IPS DF 6.9 (cell line): ENCODE measurements at regions not wholly inside any gene's neighbourhood (a gene's known extent, or its start where the extent isn't known, plus 50 kb on each side); places are given as distances from the start of the nearest gene placed in this dataset.
"Not testable (repeated sequence)": the region's sequence is repeated elsewhere in the genome, so short reads cannot be mapped to it uniquely, and the experiment has no call there.

ENCODE experiments used
- DNase-seq: peaks from one replicate; pipeline ENCODE4 v3.0.0-alpha.2; 2013; ENCODE audit warnings: low read depth, low spot score
- H3K27ac ChIP-seq: one replicate; pipeline ENCODE4 v1.5.1; 2013; ENCODE audit warnings: low read length, control low read depth
- H3K27me3 ChIP-seq: 2 replicates; pipeline ENCODE4 v1.6.1; 2013; ENCODE audit warnings: mild to moderate bottlenecking, low read length; ENCODE audit not compliant: control insufficient read depth, insufficient read depth
- H3K36me3 ChIP-seq: 2 replicates; pipeline ENCODE4 v1.6.1; 2013; ENCODE audit warnings: low read length; ENCODE audit not compliant: control insufficient read depth, insufficient read depth
- H3K4me1 ChIP-seq: 2 replicates; pipeline ENCODE4 v1.6.1; 2013; ENCODE audit warnings: low read length; ENCODE audit not compliant: control insufficient read depth, insufficient read depth
- H3K4me3 ChIP-seq: 2 replicates; pipeline ENCODE4 v1.5.1; 2013; ENCODE audit warnings: mild to moderate bottlenecking, low read length
- H3K9me3 ChIP-seq: 2 replicates; pipeline ENCODE4 v1.6.1; 2013; ENCODE audit warnings: low read length, inconsistent platforms; ENCODE audit not compliant: control insufficient read depth, insufficient read depth
- WGBS: extraction: QIAGEN DNeasy Blood & Tissue Kit; methylation state at CpG from one replicate; pipeline ENCODE4 v1.1.7; 2013; ENCODE audit warnings: mixed read lengths, missing lambda C conversion rate; ENCODE audit not compliant: insufficient read length, insufficient coverage; 5-methylcytosine and 5-hydroxymethylcytosine counted together

GRCh38 chr2:57685032-57685431 is 361.6 kb upstream of the VRK2 start:
- DNase-seq, result no peak
- no CpG with 5 or more reads among the region's 2 CpGs for WGBS
- no peaks in the 10 kb centered on the region for H3K9me3 ChIP-seq
- H3K4me1 ChIP-seq, result no peaks in the 10 kb centered on the region
- H3K36me3 ChIP-seq, result no peaks in the 10 kb centered on the region
- no peak overlapping the region for H3K27ac ChIP-seq
- H3K4me3 ChIP-seq, result no peak overlapping the region
- H3K27me3 ChIP-seq, result no peaks in the 10 kb centered on the region

- H3K9me3 ChIP-seq, result no peaks in the 10 kb centered on the region; the same call in 1 of the 2 replicates
- H3K36me3 ChIP-seq, result no peaks in the 10 kb centered on the region
- no peak overlapping the region for H3K4me3 ChIP-seq
- no peak for DNase-seq
- no peaks in the 10 kb centered on the region for H3K27me3 ChIP-seq
- H3K27ac ChIP-seq, result no peak overlapping the region
- no peaks in the 10 kb centered on the region; the same call in 1 of the 2 replicates for H3K4me1 ChIP-seq
Observed at GRCh38 chr2:57692395-57692794, 354.2 kb upstream of the VRK2 start.

GRCh38 chr2:57693177-57693576 is 353.4 kb upstream of the VRK2 start:
- Histone ChIP-seq H3K27me3 (no peaks in the 10 kb centered on the region), H3K9me3 (no peaks in the 10 kb centered on the region; the same call in 1 of the 2 replicates), H3K4me3 (no peak overlapping the region), H3K36me3 (no peaks in the 10 kb centered on the region), H3K27ac (no peak overlapping the region), H3K4me1 (no peaks in the 10 kb centered on the region; the same call in 1 of the 2 replicates)
- no peak for DNase-seq

- whole genome bisulfite sequencing, result no CpG with 5 or more reads among the region's 2 CpGs
- H3K27ac ChIP-seq, result no peak overlapping the region
Observed at GRCh38 chr2:57693965-57694364, 352.6 kb upstream of the VRK2 start.

GRCh38 chr2:57696016-57696415 is 350.6 kb upstream of the VRK2 start:
- Histone ChIP-seq H3K36me3 (no peaks in the 10 kb centered on the region), H3K27me3 (no peaks in the 10 kb centered on the region), H3K4me3 (no peak overlapping the region), H3K4me1 (peaks cover 2% of the 10 kb centered on the region; the same call in 1 of the 2 replicates), H3K9me3 (no peaks in the 10 kb centered on the region; the same call in 1 of the 2 replicates), H3K27ac (no peak overlapping the region)
- no peak for DNase-seq
- WGBS, result no CpG with 5 or more reads among the region's 4 CpGs

More at GRCh38 chr2:57693965-57694364, 352.6 kb upstream of the VRK2 start:
- DNase-seq, result no peak
- H3K4me3 ChIP-seq, result no peak overlapping the region
- H3K36me3 ChIP-seq, result no peaks in the 10 kb centered on the region
- no peaks in the 10 kb centered on the region; the same call in 1 of the 2 replicates for H3K9me3 ChIP-seq
- no peaks in the 10 kb centered on the region; the same call in 1 of the 2 replicates for H3K4me1 ChIP-seq
- H3K27me3 ChIP-seq, result no peaks in the 10 kb centered on the region

GRCh38 chr2:57698392-57698791 is 348.2 kb upstream of the VRK2 start:
- DNase-seq, result no peak
- H3K9me3 ChIP-seq, result no peaks in the 10 kb centered on the region
- H3K36me3 ChIP-seq, result no peaks in the 10 kb centered on the region
- no peak overlapping the region for H3K4me3 ChIP-seq
- H3K27ac ChIP-seq, result no peak overlapping the region
- no peaks in the 10 kb centered on the region for H3K27me3 ChIP-seq
- H3K4me1 ChIP-seq, result peaks cover 4% of the 10 kb centered on the region; the same call in 1 of the 2 replicates
- WGBS, result no CpG with 5 or more reads among the region's 1 CpG

- no CpG with 5 or more reads among the region's 2 CpGs for WGBS
- Histone ChIP-seq H3K4me1 (peaks cover 4% of the 10 kb centered on the region; the same call in 1 of the 2 replicates), H3K9me3 (no peaks in the 10 kb centered on the region), H3K27me3 (no peaks in the 10 kb centered on the region), H3K4me3 (no peak overlapping the region), H3K36me3 (no peaks in the 10 kb centered on the region), H3K27ac (no peak overlapping the region)
- DNase-seq, result no peak
Observed at GRCh38 chr2:57698935-57699449, 347.6 kb upstream of the VRK2 start.

GRCh38 chr2:57701391-57701791 is 345.2 kb upstream of the VRK2 start:
- Histone ChIP-seq H3K36me3 (no peaks in the 10 kb centered on the region), H3K27ac (no peak overlapping the region), H3K27me3 (no peaks in the 10 kb centered on the region), H3K9me3 (no peaks in the 10 kb centered on the region), H3K4me3 (no peak overlapping the region), H3K4me1 (peaks cover 4% of the 10 kb centered on the region; the same call in 1 of the 2 replicates)
- WGBS, result no CpG with 5 or more reads among the region's 5 CpGs
- DNase-seq, result peak; percentile 37

- WGBS, result no CpG with 5 or more reads among the region's 3 CpGs
- no peak for DNase-seq
- H3K27me3 ChIP-seq, result no peaks in the 10 kb centered on the region
- H3K27ac ChIP-seq, result no peak overlapping the region
- no peaks in the 10 kb centered on the region for H3K36me3 ChIP-seq
- peaks cover 4% of the 10 kb centered on the region; the same call in 1 of the 2 replicates for H3K4me1 ChIP-seq
- H3K4me3 ChIP-seq, result no peak overlapping the region
- no peaks in the 10 kb centered on the region for H3K9me3 ChIP-seq
Observed at GRCh38 chr2:57703407-57703806, 343.2 kb upstream of the VRK2 start.

GRCh38 chr2:57707794-57708193 is 338.8 kb upstream of the VRK2 start:
- H3K36me3 ChIP-seq, H3K4me1 ChIP-seq, H3K4me3 ChIP-seq, DNase-seq, H3K27me3 ChIP-seq, H3K27ac ChIP-seq, H3K9me3 ChIP-seq: not testable (repeated sequence)
- no CpG with 5 or more reads among the region's 8 CpGs for WGBS

GRCh38 chr2:57711991-57712390 is 334.6 kb upstream of the VRK2 start:
- no peaks in the 10 kb centered on the region for H3K27me3 ChIP-seq
- H3K4me3 ChIP-seq, result no peak overlapping the region
- no peaks in the 10 kb centered on the region for H3K36me3 ChIP-seq
- H3K9me3 ChIP-seq, result no peaks in the 10 kb centered on the region
- WGBS, result no CpG with 5 or more reads among the region's 1 CpG
- peaks cover 1% of the 10 kb centered on the region; the same call in 1 of the 2 replicates for H3K4me1 ChIP-seq
- DNase-seq, result no peak
- no peak overlapping the region for H3K27ac ChIP-seq
